Keratinocyte (primary cell): ENCODE measurements at regions not wholly inside any gene's neighbourhood (a gene's known extent, or its start where the extent isn't known, plus 50 kb on each side); places are given as distances from the start of the nearest gene placed in this dataset.

Source experiments
- DNase-seq: peaks from one replicate; pipeline ENCODE4 v3.0.0-alpha.2; 2011; ENCODE audit warnings: low read depth, missing footprints, low spot score
- FAIRE-seq: peaks from 2 replicates; lab custom pipeline; 2011; peaks lifted over from hg19 to GRCh38; lab: Jason Lieb, UNC
- H2AFZ ChIP-seq: 2 replicates; pipeline ENCODE4 v1.6.0; 2012; ENCODE audit warnings: low read length, control low read depth, inconsistent platforms; ENCODE audit not compliant: control insufficient read depth
- H3K27ac ChIP-seq: 2 replicates; pipeline ENCODE4 v1.5.1; 2011; ENCODE audit warnings: low read length; ENCODE audit not compliant: control insufficient read depth, insufficient read depth
- H3K27me3 ChIP-seq: 3 replicates; pipeline ENCODE4 v1.6.0; 2011; ENCODE audit warnings: low read length; ENCODE audit not compliant: control insufficient read depth, insufficient read depth; ENCODE audit errors: extremely low read depth
- H3K36me3 ChIP-seq, 2 experiments: 2 replicates in 1 of 2; 3 replicates in 1 of 2; pipeline ENCODE4 v1.5.1; 2011; ENCODE audit warnings: low read length in 2 of 2, mild to moderate bottlenecking in 1 of 2; ENCODE audit not compliant: control insufficient read depth in 2 of 2, insufficient read depth in 2 of 2; ENCODE audit errors: extremely low read depth in 1 of 2
- H3K4me1 ChIP-seq: 3 replicates; pipeline ENCODE4 v1.5.1; 2011; ENCODE audit warnings: low read length; ENCODE audit not compliant: control insufficient read depth, insufficient read depth; ENCODE audit errors: extremely low read depth
- H3K4me2 ChIP-seq: 3 replicates; pipeline ENCODE4 v1.6.0; 2011; ENCODE audit warnings: low read depth, low read length; ENCODE audit not compliant: control insufficient read depth, insufficient read depth; ENCODE audit errors: extremely low read depth
- H3K4me3 ChIP-seq, 3 experiments: fragments of 200-600 bp in 1 of 3; sonication (generic) in 1 of 3; 2 replicates in 2 of 3; 3 replicates in 1 of 3; pipeline ENCODE4 v1.5.1; 2011 to 2016; ENCODE audit warnings: low read length in 3 of 3, mild to moderate bottlenecking in 3 of 3, control low read depth in 2 of 3, inconsistent platforms in 1 of 3, low read depth in 1 of 3, mixed read lengths in 1 of 3, mixed run types in 1 of 3, moderate library complexity in 1 of 3; ENCODE audit not compliant: control insufficient read depth in 2 of 3, insufficient read depth in 2 of 3; ENCODE audit errors: extremely low read depth in 1 of 3
- H3K79me2 ChIP-seq: 2 replicates; pipeline ENCODE4 v1.6.0; 2012; ENCODE audit warnings: low read length; ENCODE audit not compliant: control insufficient read depth, insufficient read depth
- H3K9ac ChIP-seq: 3 replicates; pipeline ENCODE4 v1.6.0; 2011; ENCODE audit warnings: low read length; ENCODE audit not compliant: control insufficient read depth, insufficient read depth; ENCODE audit errors: extremely low read depth
- H3K9me1 ChIP-seq: 3 replicates; pipeline ENCODE4 v1.6.0; 2011; ENCODE audit warnings: low read length; ENCODE audit not compliant: control insufficient read depth, insufficient read depth; ENCODE audit errors: extremely low read depth
- H3K9me3 ChIP-seq: 2 replicates; pipeline ENCODE4 v1.5.1; 2012; ENCODE audit warnings: low read depth, low read length; ENCODE audit not compliant: control insufficient read depth
- H4K20me1 ChIP-seq: 3 replicates; pipeline ENCODE4 v1.6.0; 2011; ENCODE audit warnings: low read length; ENCODE audit not compliant: control insufficient read depth, insufficient read depth; ENCODE audit errors: extremely low read depth
- EZH2 ChIP-seq: IDR thresholded peaks from one replicate; pipeline ENCODE4 v1.6.1; 2012; ENCODE audit warnings: inconsistent platforms, mild to moderate bottlenecking, low read length, moderate library complexity
- dilution Hi-C: fragments of 300-500 bp; cut with MboI; formaldehyde crosslinking; loops from one replicate; pipeline ENCODE4 v1.7.0; 2020; ENCODE audit warnings: low sequenced_read_pairs; ENCODE audit not compliant: extremely low pct_ligation_motif_present
- TF ChIP-seq, protein P1 (sequence below), 3 experiments: IDR thresholded peaks in 1 of 3; conservative IDR thresholded peaks in 1 of 3; optimal IDR thresholded peaks in 1 of 3; 2 replicates in 2 of 3; 3 replicates in 1 of 3; pipeline versions ENCODE3 to v1.5.1; 2011; ENCODE audit warnings: low read length in 3 of 3, mild to moderate bottlenecking in 3 of 3, moderate library complexity in 2 of 3, control low read depth in 1 of 3, inconsistent platforms in 1 of 3; ENCODE audit not compliant: insufficient read depth in 2 of 3; ENCODE audit errors: extremely low read depth in 1 of 3

DNA sequence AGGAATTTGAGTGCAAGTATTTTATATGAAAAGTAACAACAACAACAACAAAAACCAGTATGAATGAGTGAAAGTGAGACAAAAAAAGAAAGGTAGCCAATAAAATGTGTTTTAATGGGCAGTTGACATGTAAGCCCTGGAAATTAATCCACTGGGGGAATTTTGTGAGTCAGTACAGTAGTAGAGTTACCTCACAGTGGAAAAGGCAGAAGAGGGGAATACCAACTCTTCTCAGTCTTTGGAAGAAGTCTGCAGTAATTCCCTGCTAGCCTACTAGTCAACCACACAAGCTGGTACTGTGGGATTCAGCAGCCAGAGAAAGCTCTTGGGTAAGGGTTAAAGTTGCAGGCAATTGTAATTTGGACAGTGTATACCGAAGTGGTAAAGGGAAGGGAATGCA, 76.3 kb upstream of the IL15 start:
- dilution Hi-C loops: no loop called here
- no peak for FAIRE-seq
- H3K4me1 ChIP-seq: no peaks in the 10 kb centered on the region
- H3K27me3 ChIP-seq: no peaks in the 10 kb centered on the region
- H3K27ac ChIP-seq: no peak overlapping the region
- no peak overlapping the region for H2AFZ ChIP-seq
- TF ChIP-seq, protein P1, sequence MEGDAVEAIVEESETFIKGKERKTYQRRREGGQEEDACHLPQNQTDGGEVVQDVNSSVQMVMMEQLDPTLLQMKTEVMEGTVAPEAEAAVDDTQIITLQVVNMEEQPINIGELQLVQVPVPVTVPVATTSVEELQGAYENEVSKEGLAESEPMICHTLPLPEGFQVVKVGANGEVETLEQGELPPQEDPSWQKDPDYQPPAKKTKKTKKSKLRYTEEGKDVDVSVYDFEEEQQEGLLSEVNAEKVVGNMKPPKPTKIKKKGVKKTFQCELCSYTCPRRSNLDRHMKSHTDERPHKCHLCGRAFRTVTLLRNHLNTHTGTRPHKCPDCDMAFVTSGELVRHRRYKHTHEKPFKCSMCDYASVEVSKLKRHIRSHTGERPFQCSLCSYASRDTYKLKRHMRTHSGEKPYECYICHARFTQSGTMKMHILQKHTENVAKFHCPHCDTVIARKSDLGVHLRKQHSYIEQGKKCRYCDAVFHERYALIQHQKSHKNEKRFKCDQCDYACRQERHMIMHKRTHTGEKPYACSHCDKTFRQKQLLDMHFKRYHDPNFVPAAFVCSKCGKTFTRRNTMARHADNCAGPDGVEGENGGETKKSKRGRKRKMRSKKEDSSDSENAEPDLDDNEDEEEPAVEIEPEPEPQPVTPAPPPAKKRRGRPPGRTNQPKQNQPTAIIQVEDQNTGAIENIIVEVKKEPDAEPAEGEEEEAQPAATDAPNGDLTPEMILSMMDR (optimal IDR thresholded peaks at IDR 0.05 in 1 of 3, IDR thresholded peaks at IDR 0.05 in 1 of 3, conservative IDR thresholded peaks at IDR 0.05 in 1 of 3; ENCODE audit: extremely low read depth in 1 of 3, insufficient read depth in 2 of 3, low read length in 3 of 3): no peak
- no peak for TF ChIP-seq EZH2
- H4K20me1 ChIP-seq: no peaks in the 10 kb centered on the region
- H3K9ac ChIP-seq: no peak overlapping the region
- no peak overlapping the region for H3K4me3 ChIP-seq
- no peaks in the 10 kb centered on the region for H3K79me2 ChIP-seq
- H3K4me2 ChIP-seq: no peak overlapping the region
- no peaks in the 10 kb centered on the region for H3K9me3 ChIP-seq
- no peaks in the 10 kb centered on the region for H3K9me1 ChIP-seq
- no peaks in the 10 kb centered on the region for H3K36me3 ChIP-seq
- DNase-seq: no peak

DNA sequence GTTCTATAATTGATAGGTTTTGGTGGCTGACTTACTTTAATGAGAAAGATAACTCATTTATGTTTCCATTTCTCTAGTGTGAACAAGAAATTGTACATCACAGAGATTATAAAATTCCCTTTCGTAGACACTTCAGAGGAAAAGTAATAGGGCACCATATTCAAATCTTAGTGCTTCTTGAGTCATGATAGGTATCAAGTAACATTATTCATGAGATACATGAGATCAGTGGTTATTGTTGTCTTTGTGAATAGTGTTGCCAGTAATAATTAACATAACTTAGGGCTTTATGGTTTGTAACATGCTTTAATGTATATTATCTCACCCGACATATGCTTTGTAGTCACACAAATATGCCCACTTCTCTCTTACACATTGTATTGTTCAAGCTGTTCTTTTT, 73.7 kb upstream of the IL15 start:
- Histone ChIP-seq H3K4me1 (no peaks in the 10 kb centered on the region), H4K20me1 (no peaks in the 10 kb centered on the region), H3K27ac (no peak overlapping the region), H3K9me3 (no peaks in the 10 kb centered on the region), H3K36me3 (no peaks in the 10 kb centered on the region), H3K27me3 (no peaks in the 10 kb centered on the region), H3K79me2 (no peaks in the 10 kb centered on the region), H2AFZ (no peak overlapping the region), H3K9ac (no peak overlapping the region), H3K4me3 (no peak overlapping the region), H3K4me2 (no peak overlapping the region), H3K9me1 (no peaks in the 10 kb centered on the region)
- FAIRE-seq (no peak), DNase-seq (no peak)
- dilution Hi-C loops: no loop called here
- TF ChIP-seq EZH2: no peak
- TF ChIP-seq, protein P1 (optimal IDR thresholded peaks at IDR 0.05 in 1 of 3, IDR thresholded peaks at IDR 0.05 in 1 of 3, conservative IDR thresholded peaks at IDR 0.05 in 1 of 3; ENCODE audit: extremely low read depth in 1 of 3, insufficient read depth in 2 of 3, low read length in 3 of 3): no peak
